ENCODE measurements at regions not wholly inside any gene's neighbourhood (a gene's known extent, or its start where the extent isn't known, plus 50 kb on each side); places are given as distances from the start of the nearest gene placed in this dataset.

GRCh38 chr4:136241221-136241986 is 1290.9 kb downstream of the PCDH18 start:
- H3K4me3 Mint-ChIP-seq: no peak overlapping the region
- Histone ChIP-seq H3K27ac (peak overlapping the region; percentile 90), H3K36me3 (no peaks in the 10 kb centered on the region), H2AFZ (replicated peaks) (no peak overlapping the region), H3K4me1 (peaks cover 5% of the 10 kb centered on the region), H3K4me2 (no peak overlapping the region), H3K79me2 (ENCODE audit: low read depth) (no peaks in the 10 kb centered on the region), H3K9me3 (ENCODE audit: low read depth) (peaks cover 9% of the 10 kb centered on the region), H3K27me3 (no peaks in the 10 kb centered on the region), H3K4me3 (no peak overlapping the region), H3F3A (ENCODE audit: low read depth) (peaks cover 7% of the 10 kb centered on the region), H3K9ac (no peak overlapping the region), H4K20me1 (ENCODE audit: low read depth) (no peaks in the 10 kb centered on the region)
- no peaks in the 10 kb centered on the region for H3K27me3 Mint-ChIP-seq (ENCODE audit: insufficient read depth, low read depth)
- TF ChIP-seq EZH2 (IDR thresholded peaks at IDR 0.05) (no peak), EZH2phosphoT487 (IDR thresholded peaks at IDR 0.05) (no peak), CTCF (IDR thresholded peaks at IDR 0.05) (no peak)
- peaks cover 6% of the 10 kb centered on the region for H3K4me1 Mint-ChIP-seq
- peaks cover 16% of the 10 kb centered on the region for H3K9me3 Mint-ChIP-seq
- no peak overlapping the region for H3K27ac Mint-ChIP-seq
- DNase-seq (ENCODE audit: low spot score): peak; percentile 33
- H3K36me3 Mint-ChIP-seq: peaks cover 4% of the 10 kb centered on the region

GRCh38 chr4:136227315-136227714 is 1305.0 kb downstream of the PCDH18 start:
- Histone ChIP-seq H3K27me3 (no peaks in the 10 kb centered on the region), H3F3A (ENCODE audit: low read depth) (no peaks in the 10 kb centered on the region), H3K4me3 (no peak overlapping the region), H3K4me2 (no peak overlapping the region), H3K36me3 (no peaks in the 10 kb centered on the region), H2AFZ (replicated peaks) (peak overlapping the region; percentile 11), H3K9ac (no peak overlapping the region), H3K79me2 (ENCODE audit: low read depth) (no peaks in the 10 kb centered on the region), H3K9me3 (ENCODE audit: low read depth) (no peaks in the 10 kb centered on the region), H4K20me1 (ENCODE audit: low read depth) (no peaks in the 10 kb centered on the region), H3K4me1 (peaks cover 12% of the 10 kb centered on the region), H3K27ac (no peak overlapping the region)
- Mint-ChIP-seq H3K27me3 (ENCODE audit: insufficient read depth, low read depth) (no peaks in the 10 kb centered on the region), H3K36me3 (no peaks in the 10 kb centered on the region), H3K4me3 (no peak overlapping the region), H3K4me1 (peaks cover 6% of the 10 kb centered on the region), H3K27ac (no peak overlapping the region), H3K9me3 (no peaks in the 10 kb centered on the region)
- DNase-seq (ENCODE audit: low spot score): no peak
- no peak for TF ChIP-seq EZH2phosphoT487 (IDR thresholded peaks at IDR 0.05)
- TF ChIP-seq EZH2 (IDR thresholded peaks at IDR 0.05): no peak
- TF ChIP-seq CTCF (IDR thresholded peaks at IDR 0.05): no peak

GRCh38 chr4:136219592-136220125 is 1312.6 kb downstream of the PCDH18 start:
- H3K27me3 ChIP-seq: no peaks in the 10 kb centered on the region
- no peaks in the 10 kb centered on the region for H3K4me1 ChIP-seq
- no peaks in the 10 kb centered on the region for H3K9me3 ChIP-seq (ENCODE audit: low read depth)
- no peak for DNase-seq (ENCODE audit: low spot score)
- Mint-ChIP-seq H3K27ac (no peak overlapping the region), H3K27me3 (ENCODE audit: insufficient read depth, low read depth) (no peaks in the 10 kb centered on the region), H3K4me1 (no peaks in the 10 kb centered on the region), H3K9me3 (peaks cover 9% of the 10 kb centered on the region), H3K36me3 (no peaks in the 10 kb centered on the region), H3K4me3 (no peak overlapping the region)
- H3K4me3 ChIP-seq: no peak overlapping the region
- H3K9ac ChIP-seq: no peak overlapping the region
- H3K27ac ChIP-seq: no peak overlapping the region
- H2AFZ ChIP-seq (replicated peaks): no peak overlapping the region
- H4K20me1 ChIP-seq (ENCODE audit: low read depth): no peaks in the 10 kb centered on the region
- H3K4me2 ChIP-seq: no peak overlapping the region
- H3K79me2 ChIP-seq (ENCODE audit: low read depth): no peaks in the 10 kb centered on the region
- H3F3A ChIP-seq (ENCODE audit: low read depth): no peaks in the 10 kb centered on the region
- no peak for TF ChIP-seq CTCF (IDR thresholded peaks at IDR 0.05)
- no peak for TF ChIP-seq EZH2phosphoT487 (IDR thresholded peaks at IDR 0.05)
- TF ChIP-seq EZH2 (IDR thresholded peaks at IDR 0.05): no peak
- no peaks in the 10 kb centered on the region for H3K36me3 ChIP-seq
